ENCODE measurements at regions not wholly inside any gene's neighbourhood (a gene's known extent, or its start where the extent isn't known, plus 50 kb on each side); places are given as distances from the start of the nearest gene placed in this dataset.

DNA sequence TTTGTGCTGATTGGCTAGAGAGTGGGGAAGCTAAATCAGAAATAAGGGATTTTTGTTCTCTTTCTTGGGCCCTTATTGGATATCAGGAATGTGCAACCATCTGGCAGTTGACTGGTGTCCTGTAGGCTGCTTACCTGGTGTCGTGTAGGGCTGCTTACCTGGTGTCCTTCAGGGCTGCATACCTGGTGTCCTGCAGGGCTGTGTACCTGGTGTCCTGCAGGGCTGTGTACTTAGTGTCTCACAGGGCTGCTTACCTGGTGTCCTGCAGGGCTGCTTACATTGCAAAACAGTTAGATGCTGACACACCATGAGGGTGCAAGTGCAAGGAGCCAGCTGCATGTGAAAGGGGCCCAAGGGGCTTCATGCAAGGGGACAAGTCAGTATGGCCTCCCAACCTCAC, 249.3 kb downstream of the ICE1 start:
- intact Hi-C loops (cut with micrococcal nuclease) = no loop called here
- no peak overlapping the region for H3K27ac Mint-ChIP-seq
- TF ChIP-seq, protein P1, sequence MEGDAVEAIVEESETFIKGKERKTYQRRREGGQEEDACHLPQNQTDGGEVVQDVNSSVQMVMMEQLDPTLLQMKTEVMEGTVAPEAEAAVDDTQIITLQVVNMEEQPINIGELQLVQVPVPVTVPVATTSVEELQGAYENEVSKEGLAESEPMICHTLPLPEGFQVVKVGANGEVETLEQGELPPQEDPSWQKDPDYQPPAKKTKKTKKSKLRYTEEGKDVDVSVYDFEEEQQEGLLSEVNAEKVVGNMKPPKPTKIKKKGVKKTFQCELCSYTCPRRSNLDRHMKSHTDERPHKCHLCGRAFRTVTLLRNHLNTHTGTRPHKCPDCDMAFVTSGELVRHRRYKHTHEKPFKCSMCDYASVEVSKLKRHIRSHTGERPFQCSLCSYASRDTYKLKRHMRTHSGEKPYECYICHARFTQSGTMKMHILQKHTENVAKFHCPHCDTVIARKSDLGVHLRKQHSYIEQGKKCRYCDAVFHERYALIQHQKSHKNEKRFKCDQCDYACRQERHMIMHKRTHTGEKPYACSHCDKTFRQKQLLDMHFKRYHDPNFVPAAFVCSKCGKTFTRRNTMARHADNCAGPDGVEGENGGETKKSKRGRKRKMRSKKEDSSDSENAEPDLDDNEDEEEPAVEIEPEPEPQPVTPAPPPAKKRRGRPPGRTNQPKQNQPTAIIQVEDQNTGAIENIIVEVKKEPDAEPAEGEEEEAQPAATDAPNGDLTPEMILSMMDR (IDR thresholded peaks at IDR 0.05) = no peak

DNA sequence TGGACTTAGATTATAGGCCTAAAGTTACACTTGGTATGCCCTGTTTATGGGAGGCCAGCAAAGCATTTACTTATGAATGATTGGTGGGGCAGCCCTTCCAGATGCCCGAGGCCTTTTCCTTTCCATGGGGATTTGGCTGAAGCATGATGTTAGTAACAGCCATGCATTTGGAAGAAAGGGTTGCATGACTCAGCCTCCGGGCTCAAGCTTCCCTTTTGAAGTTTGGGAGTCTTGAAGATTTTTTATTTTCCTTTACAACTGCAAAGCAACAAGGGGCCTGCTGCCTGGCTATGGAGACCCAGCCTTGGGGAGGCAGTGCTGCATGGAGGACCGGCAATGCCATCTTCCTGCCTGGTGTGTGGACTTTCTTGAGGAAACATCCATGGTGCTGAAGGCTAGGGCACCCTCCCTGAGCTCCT, 244.7 kb downstream of the ICE1 start:
- intact Hi-C loops (cut with micrococcal nuclease) = no loop called here
- no peak for DNase-seq
- Mint-ChIP-seq H3K27ac (no peak overlapping the region), H3K27me3 (peaks cover 5% of the 10 kb centered on the region), H3K4me3 (no peak overlapping the region), H3K9me3 (no peaks in the 10 kb centered on the region), H3K4me1 (ENCODE audit: low read depth) (no peaks in the 10 kb centered on the region), H3K36me3 (ENCODE audit: low read depth) (no peaks in the 10 kb centered on the region)
- ChIA-PET POLR2A (no interaction called here), CTCF (no interaction called here)
- TF ChIP-seq, protein P1 (IDR thresholded peaks at IDR 0.05) = no peak
- no peak for ATAC-seq

More for the DNA sequence above, 249.3 kb downstream of the ICE1 start:
- ATAC-seq (no peak), DNase-seq (no peak)
- Mint-ChIP-seq H3K36me3 (ENCODE audit: low read depth) (no peaks in the 10 kb centered on the region), H3K4me3 (no peak overlapping the region), H3K4me1 (ENCODE audit: low read depth) (no peaks in the 10 kb centered on the region), H3K9me3 (no peaks in the 10 kb centered on the region), H3K27me3 (peaks cover 3% of the 10 kb centered on the region)
- POLR2A ChIA-PET = no interaction called here
- CTCF ChIA-PET = no interaction called here

DNA sequence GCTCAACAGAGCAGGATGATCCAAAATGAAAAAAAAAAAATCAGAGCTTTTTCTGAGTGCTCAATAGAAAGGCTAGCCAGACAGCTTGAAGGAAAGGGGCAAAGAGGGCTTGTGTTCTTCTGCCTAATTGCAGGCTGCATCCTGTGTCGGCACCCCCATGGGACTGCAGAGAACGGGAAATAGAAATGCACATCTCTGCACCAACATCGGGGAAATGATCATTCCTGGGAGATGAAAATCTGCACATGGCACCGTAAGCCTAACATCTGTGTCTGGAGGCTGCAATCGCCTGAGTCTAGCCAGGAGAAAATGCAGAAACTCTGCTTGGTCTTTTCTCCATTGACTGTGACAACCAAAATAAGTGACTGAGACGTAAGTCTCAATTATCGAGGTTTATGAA, 243.9 kb downstream of the ICE1 start:
- DNase-seq (no peak), ATAC-seq (no peak)
- H3K9me3 Mint-ChIP-seq = no peaks in the 10 kb centered on the region
- CTCF ChIA-PET = no interaction called here
- POLR2A ChIA-PET = no interaction called here
- no peak overlapping the region for H3K4me3 Mint-ChIP-seq
- intact Hi-C loops (cut with micrococcal nuclease) = no loop called here
- TF ChIP-seq, protein P1 (IDR thresholded peaks at IDR 0.05) = no peak
- H3K36me3 Mint-ChIP-seq (ENCODE audit: low read depth) = no peaks in the 10 kb centered on the region
- no peak overlapping the region for H3K27ac Mint-ChIP-seq
- no peaks in the 10 kb centered on the region for H3K4me1 Mint-ChIP-seq (ENCODE audit: low read depth)
- H3K27me3 Mint-ChIP-seq = peaks cover 10% of the 10 kb centered on the region

DNA sequence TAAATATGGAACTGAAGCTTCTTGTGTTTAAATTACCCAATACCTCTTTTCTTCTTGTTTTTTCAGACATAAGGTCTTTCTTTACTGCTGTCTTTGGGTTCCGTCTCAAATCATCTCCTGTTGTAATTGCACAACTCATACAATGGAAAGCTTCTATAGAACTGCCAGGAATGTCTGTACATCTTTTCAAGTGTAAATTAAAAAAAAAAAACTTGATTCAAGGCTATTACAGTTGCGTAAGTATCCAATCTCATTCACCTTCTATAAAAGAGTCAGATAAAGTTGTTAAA, 243.5 kb downstream of the ICE1 start:
- peaks cover 10% of the 10 kb centered on the region for H3K27me3 Mint-ChIP-seq
- H3K4me3 Mint-ChIP-seq = no peak overlapping the region
- H3K4me1 Mint-ChIP-seq (ENCODE audit: low read depth) = no peaks in the 10 kb centered on the region
- intact Hi-C loops (cut with micrococcal nuclease) = no loop called here
- DNase-seq (no peak), ATAC-seq (no peak)
- CTCF ChIA-PET = no interaction called here
- no peak overlapping the region for H3K27ac Mint-ChIP-seq
- H3K36me3 Mint-ChIP-seq (ENCODE audit: low read depth) = no peaks in the 10 kb centered on the region
- TF ChIP-seq, protein P1 (IDR thresholded peaks at IDR 0.05) = no peak
- POLR2A ChIA-PET = no interaction called here
- H3K9me3 Mint-ChIP-seq = no peaks in the 10 kb centered on the region

DNA sequence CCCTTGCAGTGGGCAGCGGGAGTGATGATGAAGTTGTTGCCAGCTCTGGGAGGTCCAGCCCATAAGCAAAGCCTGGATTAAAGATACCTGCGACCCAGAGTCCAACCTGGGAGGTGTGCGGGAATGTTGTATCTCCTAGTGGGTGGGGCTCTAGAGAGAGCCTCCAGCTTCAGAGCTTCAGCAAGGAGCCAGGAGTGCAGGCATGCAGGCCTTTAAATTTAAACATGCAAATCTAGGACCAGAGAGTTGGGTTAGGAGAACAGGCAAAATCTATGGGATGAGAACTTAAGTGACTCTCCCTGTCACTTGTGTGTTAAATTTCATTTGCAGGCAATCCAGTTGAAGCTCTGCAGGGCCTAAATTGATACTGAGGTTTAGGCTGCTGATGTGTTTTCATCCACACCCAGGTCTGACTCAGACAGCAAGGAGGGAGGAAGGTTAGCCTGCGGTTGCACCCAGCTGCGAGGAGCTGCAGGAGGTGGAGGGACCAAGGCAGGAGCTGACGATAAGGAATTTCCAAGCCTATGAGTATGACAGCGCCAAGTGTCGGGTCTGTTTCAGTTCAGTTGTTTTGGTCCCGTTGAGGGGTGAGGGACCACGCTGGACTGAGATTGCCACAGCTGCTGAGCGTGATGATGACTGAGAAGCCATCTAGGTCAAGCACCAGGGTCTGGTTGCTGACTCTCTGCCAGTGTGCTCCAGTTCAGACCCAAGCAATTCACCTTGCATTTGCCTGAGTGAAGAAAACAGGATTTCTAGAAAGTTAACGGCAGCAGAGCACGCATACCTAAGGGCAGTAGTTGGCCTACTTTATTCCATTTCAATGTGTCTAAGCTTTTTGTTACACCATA, 243.0 kb downstream of the ICE1 start:
- Mint-ChIP-seq H3K4me1 (ENCODE audit: low read depth) (no peaks in the 10 kb centered on the region), H3K36me3 (ENCODE audit: low read depth) (no peaks in the 10 kb centered on the region), H3K9me3 (no peaks in the 10 kb centered on the region), H3K4me3 (no peak overlapping the region), H3K27ac (no peak overlapping the region), H3K27me3 (peaks cover 10% of the 10 kb centered on the region)
- no peak for DNase-seq
- intact Hi-C loops (cut with micrococcal nuclease) = no loop called here
- ChIA-PET POLR2A (no interaction called here), CTCF (no interaction called here)
- TF ChIP-seq, protein P1 (IDR thresholded peaks at IDR 0.05) = no peak
- ATAC-seq = no peak

Data from activated CD8-positive, alpha-beta T cell treated with anti-CD3 and anti-CD28 coated beads for 36 hours (primary cell).